Caco-2 (cell line): ENCODE measurements at regions not wholly inside any gene's neighbourhood (a gene's known extent, or its start where the extent isn't known, plus 50 kb on each side); places are given as distances from the start of the nearest gene placed in this dataset.

Source experiments
- BruUV-seq: library from RNA; stranded (reverse); fragments of 400-500 nt; replicated peaks from 2 replicates; lab custom pipeline; 2021; lab: Mats Ljungman, UMichigan
- CTCF ChIA-PET: fragments of 300-600 bp; sonication (Branson Sonifier 250); formaldehyde crosslinking; loops from one replicate; lab custom pipeline; 2022; ENCODE audit warnings: antibody characterized with exemption; lab: Charles Lee
- POLR2A ChIA-PET: fragments of 300-600 bp; sonication (Branson Sonifier 250); formaldehyde crosslinking; loops from one replicate; lab custom pipeline; 2022; ENCODE audit warnings: antibody characterized with exemption; lab: Charles Lee
- DNase-seq, 2 experiments: peaks; one replicate each; pipeline versions ENCODE4 v3.0.0 to v3.0.0-alpha.2; 2020 to 2022
- H3K27me3 ChIP-seq: replicated peaks from 2 replicates; pipeline ENCODE4 v1.6.0; 2011; ENCODE audit warnings: low read length; ENCODE audit not compliant: control insufficient read depth, insufficient read depth
- H3K36me3 ChIP-seq: 2 replicates; pipeline ENCODE4 v1.5.1; 2011; ENCODE audit warnings: low read length; ENCODE audit not compliant: control insufficient read depth, insufficient read depth
- H3K4me1 ChIP-seq: fragments of 250-450 bp; sonication (Bioruptor Pico); 2 replicates; pipeline ENCODE4 v1.5.1; 2020; ENCODE audit warnings: mild to moderate bottlenecking
- H3K4me3 ChIP-seq: 2 replicates; pipeline ENCODE4 v1.5.1; 2011; ENCODE audit warnings: low read depth, mild to moderate bottlenecking, control low read depth, low read length
- H3K9me3 ChIP-seq: fragments of 250-450 bp; sonication (Bioruptor Pico); 2 replicates; pipeline ENCODE4 v1.5.1; 2020; ENCODE audit warnings: mild to moderate bottlenecking, moderate library complexity
- H3K27ac Mint-ChIP-seq: one replicate; pipeline ENCODE4 v1.8.0; 2022; ENCODE audit warnings: mixed read lengths; ENCODE audit not compliant: unreplicated experiment
- H3K27me3 Mint-ChIP-seq: one replicate; pipeline ENCODE4 v1.8.0; 2022; ENCODE audit warnings: mixed read lengths; ENCODE audit not compliant: insufficient read depth, unreplicated experiment
- H3K36me3 Mint-ChIP-seq: one replicate; pipeline ENCODE4 v1.8.0; 2022; ENCODE audit warnings: mild to moderate bottlenecking, mixed read lengths; ENCODE audit not compliant: insufficient read depth, unreplicated experiment
- H3K4me1 Mint-ChIP-seq: one replicate; pipeline ENCODE4 v1.8.0; 2022; ENCODE audit warnings: low read depth, mixed read lengths; ENCODE audit not compliant: unreplicated experiment
- H3K4me3 Mint-ChIP-seq: one replicate; pipeline ENCODE4 v1.8.0; 2022; ENCODE audit warnings: mild to moderate bottlenecking, moderate library complexity, mixed read lengths; ENCODE audit not compliant: unreplicated experiment
- H3K9me3 Mint-ChIP-seq: one replicate; pipeline ENCODE4 v1.8.0; 2022; ENCODE audit warnings: mixed read lengths; ENCODE audit not compliant: unreplicated experiment
- intact Hi-C: fragments of 100-400 bp; cut with micrococcal nuclease; formaldehyde crosslinking; loops from one replicate; pipeline ENCODE4 v1.10.0; 2022; ENCODE audit not compliant: unreplicated experiment
- TF ChIP-seq, protein P1 (sequence below), 2 experiments: fragments of 200-600 bp in 1 of 2; IDR thresholded peaks; 1 replicate in 1 of 2; 2 replicates in 1 of 2; pipeline versions ENCODE4 v1.5.1 to v1.8.0; 2011 to 2022; ENCODE audit warnings: antibody characterized with exemption in 1 of 2, control low read depth in 1 of 2, inconsistent platforms in 1 of 2, low read depth in 1 of 2, low read length in 1 of 2, mild to moderate bottlenecking in 1 of 2, moderate library complexity in 1 of 2; ENCODE audit not compliant: insufficient read depth in 1 of 2, severe bottlenecking in 1 of 2, unreplicated experiment in 1 of 2

DNA sequence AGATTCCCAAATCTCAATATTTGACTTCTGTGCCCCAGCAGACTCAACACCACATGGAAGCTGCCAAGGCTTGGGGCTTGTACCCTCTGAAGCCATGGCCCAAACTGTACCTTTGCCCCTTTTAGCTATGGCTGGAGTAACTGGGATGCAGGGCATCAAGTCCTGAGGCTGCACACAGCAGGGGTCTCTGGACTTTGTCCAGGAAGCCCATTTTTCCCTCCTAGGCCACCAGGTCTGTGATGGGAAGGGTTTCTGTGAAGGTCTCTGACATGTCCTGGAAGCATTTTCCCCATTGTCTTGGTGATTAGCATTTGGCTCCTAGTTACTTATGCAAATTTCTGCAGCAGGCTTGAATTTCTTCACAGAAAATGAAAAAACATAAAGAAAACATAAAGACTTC lies 762.3 kb downstream of the GALC start:
- DNase-seq = no peak
- no peaks in the 10 kb centered on the region for H3K4me1 Mint-ChIP-seq
- ChIA-PET CTCF (no interaction called here), POLR2A (no interaction called here)
- Histone ChIP-seq H3K27me3 (no peaks in the 10 kb centered on the region), H3K4me3 (no peak overlapping the region), H3K9me3 (peaks cover 5% of the 10 kb centered on the region; the same call in 1 of the 2 replicates), H3K4me1 (no peaks in the 10 kb centered on the region), H3K36me3 (no peaks in the 10 kb centered on the region)
- BruUV-seq = no TSS peak
- peaks cover 5% of the 10 kb centered on the region for H3K27me3 Mint-ChIP-seq
- no peaks in the 10 kb centered on the region for H3K36me3 Mint-ChIP-seq
- H3K4me3 Mint-ChIP-seq = no peak overlapping the region
- TF ChIP-seq, protein P1, sequence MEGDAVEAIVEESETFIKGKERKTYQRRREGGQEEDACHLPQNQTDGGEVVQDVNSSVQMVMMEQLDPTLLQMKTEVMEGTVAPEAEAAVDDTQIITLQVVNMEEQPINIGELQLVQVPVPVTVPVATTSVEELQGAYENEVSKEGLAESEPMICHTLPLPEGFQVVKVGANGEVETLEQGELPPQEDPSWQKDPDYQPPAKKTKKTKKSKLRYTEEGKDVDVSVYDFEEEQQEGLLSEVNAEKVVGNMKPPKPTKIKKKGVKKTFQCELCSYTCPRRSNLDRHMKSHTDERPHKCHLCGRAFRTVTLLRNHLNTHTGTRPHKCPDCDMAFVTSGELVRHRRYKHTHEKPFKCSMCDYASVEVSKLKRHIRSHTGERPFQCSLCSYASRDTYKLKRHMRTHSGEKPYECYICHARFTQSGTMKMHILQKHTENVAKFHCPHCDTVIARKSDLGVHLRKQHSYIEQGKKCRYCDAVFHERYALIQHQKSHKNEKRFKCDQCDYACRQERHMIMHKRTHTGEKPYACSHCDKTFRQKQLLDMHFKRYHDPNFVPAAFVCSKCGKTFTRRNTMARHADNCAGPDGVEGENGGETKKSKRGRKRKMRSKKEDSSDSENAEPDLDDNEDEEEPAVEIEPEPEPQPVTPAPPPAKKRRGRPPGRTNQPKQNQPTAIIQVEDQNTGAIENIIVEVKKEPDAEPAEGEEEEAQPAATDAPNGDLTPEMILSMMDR (IDR thresholded peaks at IDR 0.05; ENCODE audit: insufficient read depth in 1 of 2, low read depth in 1 of 2, low read length in 1 of 2, severe bottlenecking in 1 of 2, unreplicated experiment in 1 of 2) = no peak
- intact Hi-C loops = no loop called here
- peaks cover 10% of the 10 kb centered on the region for H3K9me3 Mint-ChIP-seq
- H3K27ac Mint-ChIP-seq = no peak overlapping the region

DNA sequence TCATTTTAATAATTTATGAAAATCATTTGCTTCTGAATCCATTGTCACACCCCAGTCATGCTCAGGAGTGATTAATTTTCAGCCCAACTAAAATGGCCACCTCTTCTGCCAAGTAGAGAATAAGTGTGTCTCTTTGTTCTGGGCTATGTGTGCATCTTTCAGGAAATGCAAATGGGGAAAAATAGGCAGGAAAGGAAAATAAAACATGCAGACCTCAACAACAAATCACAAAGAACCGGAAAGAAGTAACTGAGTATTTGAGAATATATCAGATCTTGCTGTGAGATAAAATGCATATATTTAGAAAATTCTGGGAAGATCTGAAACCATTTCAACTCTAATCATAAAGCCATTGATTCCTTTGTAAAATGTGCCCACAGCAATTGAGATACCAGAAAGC lies 763.9 kb downstream of the GALC start:
- H3K36me3 ChIP-seq = no peaks in the 10 kb centered on the region
- H3K4me3 ChIP-seq = no peak overlapping the region
- H3K27me3 Mint-ChIP-seq = peaks cover 3% of the 10 kb centered on the region
- H3K4me1 ChIP-seq = no peaks in the 10 kb centered on the region
- ChIA-PET POLR2A (no interaction called here), CTCF (no interaction called here)
- no peaks in the 10 kb centered on the region for H3K36me3 Mint-ChIP-seq
- H3K9me3 ChIP-seq = peaks cover 5% of the 10 kb centered on the region; the same call in 1 of the 2 replicates
- no peaks in the 10 kb centered on the region for H3K4me1 Mint-ChIP-seq
- intact Hi-C loops = no loop called here
- DNase-seq = no peak
- no peak overlapping the region for H3K4me3 Mint-ChIP-seq
- no TSS peak for BruUV-seq
- no peaks in the 10 kb centered on the region for H3K27me3 ChIP-seq
- peaks cover 10% of the 10 kb centered on the region for H3K9me3 Mint-ChIP-seq
- TF ChIP-seq, protein P1 (IDR thresholded peaks at IDR 0.05; ENCODE audit: insufficient read depth in 1 of 2, low read depth in 1 of 2, low read length in 1 of 2, severe bottlenecking in 1 of 2, unreplicated experiment in 1 of 2) = no peak
- H3K27ac Mint-ChIP-seq = no peak overlapping the region

DNA sequence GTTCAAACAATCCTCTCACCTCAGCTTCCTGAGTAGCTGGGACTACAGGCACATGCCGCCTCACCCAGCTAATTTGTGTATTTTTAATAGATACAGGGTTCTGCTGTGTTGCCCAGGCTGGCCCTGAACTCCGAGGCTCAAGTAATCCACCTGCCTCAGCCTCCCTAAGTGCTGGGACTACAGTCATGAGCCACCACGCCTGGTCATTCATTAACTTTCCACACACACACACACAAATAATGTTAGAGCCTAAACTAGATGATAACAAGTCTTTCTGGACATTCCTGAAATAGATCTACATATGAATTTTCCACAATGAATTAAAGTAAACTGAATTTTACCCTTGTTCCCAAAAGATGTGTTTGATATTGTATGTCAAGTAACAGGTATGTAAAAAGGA lies 776.0 kb downstream of the GALC start:
- DNase-seq = no peak
- no peaks in the 10 kb centered on the region for H3K9me3 ChIP-seq
- no TSS peak for BruUV-seq
- no peaks in the 10 kb centered on the region for H3K9me3 Mint-ChIP-seq
- H3K36me3 Mint-ChIP-seq = no peaks in the 10 kb centered on the region
- no peaks in the 10 kb centered on the region for H3K27me3 ChIP-seq
- TF ChIP-seq, protein P1 (IDR thresholded peaks at IDR 0.05; ENCODE audit: insufficient read depth in 1 of 2, low read depth in 1 of 2, low read length in 1 of 2, severe bottlenecking in 1 of 2, unreplicated experiment in 1 of 2) = no peak
- H3K4me1 Mint-ChIP-seq = no peaks in the 10 kb centered on the region
- H3K36me3 ChIP-seq = no peaks in the 10 kb centered on the region
- CTCF ChIA-PET = no interaction called here
- no peaks in the 10 kb centered on the region for H3K27me3 Mint-ChIP-seq
- POLR2A ChIA-PET = no interaction called here
- no peaks in the 10 kb centered on the region for H3K4me1 ChIP-seq
- intact Hi-C loops = no loop called here
- H3K4me3 Mint-ChIP-seq = no peak overlapping the region
- H3K27ac Mint-ChIP-seq = no peak overlapping the region
- no peak overlapping the region for H3K4me3 ChIP-seq
